Spleen (tissue), 7 donors: ENCODE measurements at regions not wholly inside any gene's neighbourhood (a gene's known extent, or its start where the extent isn't known, plus 50 kb on each side); places are given as distances from the start of the nearest gene placed in this dataset.

Source experiments
- POLR2A ChIP-seq, 3 donors: fragments of 450-650 bp; IDR thresholded peaks; one replicate each; pipeline ENCODE4 v1.5.1; 2017; ENCODE audit warnings: antibody characterized with exemption in 3 of 3, mild to moderate bottlenecking in 1 of 3
- POLR2AphosphoS5 ChIP-seq, 3 donors: sonication (generic); formaldehyde crosslinking; IDR thresholded peaks; one replicate each; pipeline ENCODE4 v1.5.1; 2017; ENCODE audit warnings: antibody characterized with exemption in 3 of 3
- TF ChIP-seq, protein P1 (sequence below), 11 experiments: fragments of 200-600 bp in 7 of 11; fragments of 450-650 bp in 4 of 11; sonication (generic) in 4 of 11; IDR thresholded peaks in 8 of 11; conservative IDR thresholded peaks in 3 of 11; 1 replicate in 7 of 11; 2 replicates in 4 of 11; pipeline versions ENCODE4 v1.4.0 to v1.8.0; 2016 to 2021; ENCODE audit warnings: antibody characterized with exemption in 11 of 11, inconsistent platforms in 4 of 11, mild to moderate bottlenecking in 1 of 11
- donor health status: DM: no; HTN: no; CAD: no; lungs with moderate emphysema.
- donor health status: DM: no; HTN: no; CAD: no.
- donor health status: DM: no; HTN: no; CAD: no.

DNA sequence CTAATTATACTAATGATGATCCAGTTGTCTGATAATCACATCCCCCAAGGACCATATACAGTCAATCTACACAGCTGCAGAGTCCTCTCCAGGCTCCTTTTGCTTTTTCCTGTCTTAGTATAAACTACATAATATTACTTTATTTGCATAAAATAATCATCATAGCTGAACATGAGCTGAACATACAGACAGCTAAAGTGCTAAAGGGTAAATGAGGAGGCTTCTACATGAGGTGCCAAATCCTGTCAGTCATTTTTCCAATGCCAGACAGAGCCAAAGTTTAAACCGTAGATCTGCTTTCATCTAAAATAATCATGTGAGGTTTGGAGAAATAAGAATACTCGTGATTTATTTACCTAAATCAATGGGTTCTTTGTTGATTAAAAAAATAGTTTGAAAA is 1530.1 kb upstream of the PABPC4L start:
- TF ChIP-seq, protein P1, sequence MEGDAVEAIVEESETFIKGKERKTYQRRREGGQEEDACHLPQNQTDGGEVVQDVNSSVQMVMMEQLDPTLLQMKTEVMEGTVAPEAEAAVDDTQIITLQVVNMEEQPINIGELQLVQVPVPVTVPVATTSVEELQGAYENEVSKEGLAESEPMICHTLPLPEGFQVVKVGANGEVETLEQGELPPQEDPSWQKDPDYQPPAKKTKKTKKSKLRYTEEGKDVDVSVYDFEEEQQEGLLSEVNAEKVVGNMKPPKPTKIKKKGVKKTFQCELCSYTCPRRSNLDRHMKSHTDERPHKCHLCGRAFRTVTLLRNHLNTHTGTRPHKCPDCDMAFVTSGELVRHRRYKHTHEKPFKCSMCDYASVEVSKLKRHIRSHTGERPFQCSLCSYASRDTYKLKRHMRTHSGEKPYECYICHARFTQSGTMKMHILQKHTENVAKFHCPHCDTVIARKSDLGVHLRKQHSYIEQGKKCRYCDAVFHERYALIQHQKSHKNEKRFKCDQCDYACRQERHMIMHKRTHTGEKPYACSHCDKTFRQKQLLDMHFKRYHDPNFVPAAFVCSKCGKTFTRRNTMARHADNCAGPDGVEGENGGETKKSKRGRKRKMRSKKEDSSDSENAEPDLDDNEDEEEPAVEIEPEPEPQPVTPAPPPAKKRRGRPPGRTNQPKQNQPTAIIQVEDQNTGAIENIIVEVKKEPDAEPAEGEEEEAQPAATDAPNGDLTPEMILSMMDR (IDR thresholded peaks at IDR 0.05 in 8 of 11, conservative IDR thresholded peaks at IDR 0.05 in 3 of 11), result no peak
- TF ChIP-seq POLR2AphosphoS5 (IDR thresholded peaks at IDR 0.05) (no peak), POLR2A (IDR thresholded peaks at IDR 0.05) (no peak)
